Naive thymus-derived CD4-positive, alpha-beta T cell (primary cell): ENCODE measurements at regions not wholly inside any gene's neighbourhood (a gene's known extent, or its start where the extent isn't known, plus 50 kb on each side); places are given as distances from the start of the nearest gene placed in this dataset.

Experiments
- ATAC-seq: fragments of 150-1000 bp; cut with Tn5 transposase; 2 replicates; pipeline ENCODE4 v1.10.0; 2021; ENCODE audit warnings: mild to moderate bottlenecking, moderate library complexity
- CTCF ChIA-PET: fragments of 350-600 bp; sonication (Branson Sonifier 250); formaldehyde crosslinking; loops from one replicate; lab custom pipeline; 2021; ENCODE audit warnings: antibody characterized with exemption; lab: Charles Lee
- POLR2A ChIA-PET: fragments of 350-600 bp; sonication (Branson Sonifier 250); formaldehyde crosslinking; loops from one replicate; lab custom pipeline; 2021; ENCODE audit warnings: antibody characterized with exemption, inconsistent platforms; lab: Charles Lee
- DNase-seq, 9 donors: peaks; one replicate each; pipeline versions ENCODE4 v3.0.0 to v3.0.0-alpha.2; 2020 to 2022; ENCODE audit warnings: mixed read lengths in 1 of 9
- H3K27ac ChIP-seq: one replicate; pipeline ENCODE4 v1.7.0; 2013; ENCODE audit warnings: mild to moderate bottlenecking, low read depth, low read length, moderate library complexity
- H3K27me3 ChIP-seq, 2 donors: one replicate each; pipeline ENCODE4 v1.7.0; 2013; ENCODE audit warnings: low read length in 2 of 2, mild to moderate bottlenecking in 2 of 2, moderate library complexity in 2 of 2; ENCODE audit not compliant: control insufficient read depth in 2 of 2, insufficient read depth in 2 of 2
- H3K36me3 ChIP-seq, 3 experiments: 1 replicate in 2 of 3; 2 replicates in 1 of 3; pipeline ENCODE4 v1.7.0; 2013; ENCODE audit warnings: low read length in 3 of 3, mild to moderate bottlenecking in 3 of 3, moderate library complexity in 1 of 3; ENCODE audit not compliant: insufficient read depth in 3 of 3, control insufficient read depth in 2 of 3
- H3K4me1 ChIP-seq, 2 donors: one replicate each; pipeline ENCODE4 v1.7.0; 2013; ENCODE audit warnings: low read length in 2 of 2, mild to moderate bottlenecking in 2 of 2, moderate library complexity in 1 of 2; ENCODE audit not compliant: control insufficient read depth in 2 of 2, insufficient read depth in 2 of 2
- H3K4me3 ChIP-seq: 2 replicates; pipeline ENCODE4 v1.7.0; 2013; ENCODE audit warnings: mild to moderate bottlenecking, low read length
- H3K9me3 ChIP-seq, 3 experiments: 1 replicate in 2 of 3; 2 replicates in 1 of 3; pipeline ENCODE4 v1.7.0; 2013; ENCODE audit warnings: low read length in 3 of 3; ENCODE audit not compliant: control insufficient read depth in 2 of 3
- H3K27ac Mint-ChIP-seq, 9 donors: one replicate each; pipeline ENCODE4 v1.8.0; 2020 to 2022; ENCODE audit warnings: mixed read lengths in 9 of 9, mild to moderate bottlenecking in 8 of 9, moderate library complexity in 5 of 9, inconsistent platforms in 2 of 9
- H3K27me3 Mint-ChIP-seq, 5 donors: one replicate each; pipeline ENCODE4 v1.8.0; 2021 to 2022; ENCODE audit warnings: mixed read lengths in 5 of 5, mild to moderate bottlenecking in 1 of 5
- H3K36me3 Mint-ChIP-seq, 5 donors: one replicate each; pipeline ENCODE4 v1.8.0; 2020 to 2022; ENCODE audit warnings: mixed read lengths in 5 of 5, mild to moderate bottlenecking in 3 of 5, inconsistent platforms in 1 of 5
- H3K4me1 Mint-ChIP-seq, 7 donors: one replicate each; pipeline ENCODE4 v1.8.0; 2020 to 2022; ENCODE audit warnings: mixed read lengths in 7 of 7, mild to moderate bottlenecking in 3 of 7, inconsistent platforms in 1 of 7
- H3K4me3 Mint-ChIP-seq, 10 donors: one replicate each; pipeline ENCODE4 v1.8.0; 2020 to 2022; ENCODE audit warnings: mild to moderate bottlenecking in 10 of 10, mixed read lengths in 10 of 10, moderate library complexity in 6 of 10, inconsistent platforms in 2 of 10
- H3K9me3 Mint-ChIP-seq, 11 donors: one replicate each; pipeline ENCODE4 v1.8.0; 2020 to 2022; ENCODE audit warnings: mixed read lengths in 11 of 11, mild to moderate bottlenecking in 4 of 11, inconsistent platforms in 1 of 11, moderate library complexity in 1 of 11
- intact Hi-C, 2 donors: fragments of 100-400 bp; cut with micrococcal nuclease; formaldehyde crosslinking; loops; one replicate each; pipeline ENCODE4 v1.15.1; 2023

- Mint-ChIP-seq H3K36me3 (no peaks in the 10 kb centered on the region), H3K27ac (no peak overlapping the region), H3K9me3 (peaks cover 0 to 17% (median 5%) of the 10 kb centered on the region in 11 donors), H3K27me3 (peaks cover 0 to 9% (median 8%) of the 10 kb centered on the region in 5 donors), H3K4me3 (no peak overlapping the region), H3K4me1 (no peaks in the 10 kb centered on the region)
- ChIA-PET POLR2A (no interaction called here), CTCF (no interaction called here)
- no peak for DNase-seq
- Histone ChIP-seq H3K9me3 (peaks cover 0 to 8% (median 0%) of the 10 kb centered on the region in 3 experiments), H3K36me3 (no peaks in the 10 kb centered on the region), H3K4me3 (no peak overlapping the region), H3K27ac (no peak overlapping the region), H3K4me1 (no peaks in the 10 kb centered on the region), H3K27me3 (no peaks in the 10 kb centered on the region)
- intact Hi-C loops: no loop called here
- ATAC-seq: no peak
Measured at GRCh38 chr15:94877833-94878232, 646.5 kb downstream of the MCTP2 start.

- Mint-ChIP-seq H3K4me1 (no peaks in the 10 kb centered on the region), H3K27me3 (peaks cover 0 to 3% (median 0%) of the 10 kb centered on the region in 5 donors), H3K9me3 (peaks cover 3 to 21% (median 5%) of the 10 kb centered on the region in 11 donors), H3K27ac (no peak overlapping the region), H3K4me3 (no peak overlapping the region), H3K36me3 (no peaks in the 10 kb centered on the region)
- POLR2A ChIA-PET: no interaction called here
- Histone ChIP-seq H3K27ac (no peak overlapping the region), H3K9me3 (peaks cover 0 to 5% (median 0%) of the 10 kb centered on the region in 3 experiments), H3K4me1 (no peaks in the 10 kb centered on the region), H3K36me3 (no peaks in the 10 kb centered on the region), H3K4me3 (no peak overlapping the region), H3K27me3 (no peaks in the 10 kb centered on the region)
- DNase-seq: no peak
- intact Hi-C loops: no loop called here
- CTCF ChIA-PET: no interaction called here
- no peak for ATAC-seq
Measured at GRCh38 chr15:94882071-94882712, 650.8 kb downstream of the MCTP2 start.

GRCh38 chr15:94887391-94887790 is 656.0 kb downstream of the MCTP2 start:
- Mint-ChIP-seq H3K36me3 (no peaks in the 10 kb centered on the region), H3K9me3 (peaks cover 2 to 24% (median 5%) of the 10 kb centered on the region in 11 donors), H3K27me3 (peaks cover 0 to 13% (median 9%) of the 10 kb centered on the region in 5 donors), H3K4me3 (no peak overlapping the region), H3K27ac (no peak overlapping the region), H3K4me1 (no peaks in the 10 kb centered on the region)
- ATAC-seq (no peak), DNase-seq (no peak)
- Histone ChIP-seq H3K9me3 (no peaks in the 10 kb centered on the region), H3K27ac (no peak overlapping the region), H3K4me1 (no peaks in the 10 kb centered on the region), H3K36me3 (no peaks in the 10 kb centered on the region), H3K27me3 (no peaks in the 10 kb centered on the region), H3K4me3 (no peak overlapping the region)
- CTCF ChIA-PET: no interaction called here
- POLR2A ChIA-PET: no interaction called here
- intact Hi-C loops: no loop called here

GRCh38 chr15:94889153-94889552 is 657.8 kb downstream of the MCTP2 start:
- Histone ChIP-seq H3K9me3 (no peaks in the 10 kb centered on the region), H3K36me3 (no peaks in the 10 kb centered on the region), H3K27ac (no peak overlapping the region), H3K4me3 (no peak overlapping the region), H3K4me1 (no peaks in the 10 kb centered on the region), H3K27me3 (no peaks in the 10 kb centered on the region)
- no peak overlapping the region for H3K4me3 Mint-ChIP-seq
- DNase-seq (no peak), ATAC-seq (no peak)
- H3K9me3 Mint-ChIP-seq: peaks cover 0 to 21% (median 3%) of the 10 kb centered on the region in 11 donors
- H3K27ac Mint-ChIP-seq: no peak overlapping the region
- no peaks in the 10 kb centered on the region for H3K4me1 Mint-ChIP-seq
- intact Hi-C loops: no loop called here
- ChIA-PET CTCF (no interaction called here), POLR2A (no interaction called here)
- peaks cover 0 to 13% (median 9%) of the 10 kb centered on the region in 5 donors for H3K27me3 Mint-ChIP-seq
- H3K36me3 Mint-ChIP-seq: no peaks in the 10 kb centered on the region

GRCh38 chr15:94893091-94893490 is 661.7 kb downstream of the MCTP2 start:
- CTCF ChIA-PET: no interaction called here
- H3K9me3 ChIP-seq: no peaks in the 10 kb centered on the region

GRCh38 chr15:94894056-94894455 is 662.7 kb downstream of the MCTP2 start:
- H3K36me3 ChIP-seq: no peaks in the 10 kb centered on the region
- no peak for ATAC-seq
- Mint-ChIP-seq H3K4me1 (no peaks in the 10 kb centered on the region), H3K27me3 (peaks cover 0 to 22% (median 9%) of the 10 kb centered on the region in 5 donors), H3K36me3 (no peaks in the 10 kb centered on the region), H3K4me3 (no peak overlapping the region), H3K9me3 (peaks cover 0 to 21% (median 5%) of the 10 kb centered on the region in 11 donors), H3K27ac (no peak overlapping the region)
- no peak overlapping the region for H3K27ac ChIP-seq
- intact Hi-C loops: no loop called here
- DNase-seq: no peak
- POLR2A ChIA-PET: no interaction called here
- no peaks in the 10 kb centered on the region for H3K27me3 ChIP-seq
- CTCF ChIA-PET: no interaction called here
- no peak overlapping the region for H3K4me3 ChIP-seq
- H3K9me3 ChIP-seq: no peaks in the 10 kb centered on the region
- no peaks in the 10 kb centered on the region for H3K4me1 ChIP-seq

More at GRCh38 chr15:94893091-94893490, 661.7 kb downstream of the MCTP2 start:
- H3K27ac Mint-ChIP-seq: no peak overlapping the region
- Histone ChIP-seq H3K27me3 (no peaks in the 10 kb centered on the region), H3K36me3 (no peaks in the 10 kb centered on the region), H3K27ac (no peak overlapping the region), H3K4me3 (no peak overlapping the region), H3K4me1 (no peaks in the 10 kb centered on the region)
- intact Hi-C loops: no loop called here
- POLR2A ChIA-PET: no interaction called here
- H3K9me3 Mint-ChIP-seq: peaks cover 0 to 20% (median 5%) of the 10 kb centered on the region in 11 donors
- no peaks in the 10 kb centered on the region for H3K36me3 Mint-ChIP-seq
- no peak overlapping the region for H3K4me3 Mint-ChIP-seq
- ATAC-seq (no peak), DNase-seq (no peak)
- H3K27me3 Mint-ChIP-seq: peaks cover 0 to 22% (median 9%) of the 10 kb centered on the region in 5 donors
- H3K4me1 Mint-ChIP-seq: no peaks in the 10 kb centered on the region

- H3K4me3 ChIP-seq: no peak overlapping the region
- H3K4me1 Mint-ChIP-seq: no peaks in the 10 kb centered on the region
Measured at GRCh38 chr15:94909510-94909909, 678.1 kb downstream of the MCTP2 start.

More at GRCh38 chr15:94909510-94909909, 678.1 kb downstream of the MCTP2 start:
- Histone ChIP-seq H3K4me1 (no peaks in the 10 kb centered on the region), H3K36me3 (no peaks in the 10 kb centered on the region), H3K27ac (no peak overlapping the region), H3K27me3 (no peaks in the 10 kb centered on the region), H3K9me3 (peaks cover 0 to 9% (median 0%) of the 10 kb centered on the region in 3 experiments)
- Mint-ChIP-seq H3K27me3 (peaks cover 0 to under 1% (median 0%) of the 10 kb centered on the region in 5 donors), H3K4me3 (no peak overlapping the region), H3K27ac (no peak overlapping the region), H3K36me3 (no peaks in the 10 kb centered on the region), H3K9me3 (peaks cover 0 to 30% (median 7%) of the 10 kb centered on the region in 11 donors)
- ATAC-seq (no peak), DNase-seq (no peak)
- intact Hi-C loops: no loop called here
- ChIA-PET CTCF (no interaction called here), POLR2A (no interaction called here)
